Stomach smooth muscle (tissue), 2 donors: ENCODE measurements at regions not wholly inside any gene's neighbourhood (a gene's known extent, or its start where the extent isn't known, plus 50 kb on each side); places are given as distances from the start of the nearest gene placed in this dataset.

Source experiments
- H3K27ac ChIP-seq: one replicate; pipeline ENCODE4 v1.7.0; 2013; ENCODE audit warnings: mild to moderate bottlenecking, low read length, inconsistent platforms
- H3K27me3 ChIP-seq, 2 donors: one replicate each; pipeline ENCODE4 v1.7.0; 2013; ENCODE audit warnings: low read length in 2 of 2; ENCODE audit not compliant: insufficient read depth in 2 of 2, control insufficient read depth in 1 of 2
- H3K36me3 ChIP-seq, 2 donors: one replicate each; pipeline ENCODE4 v1.7.0; 2013; ENCODE audit warnings: low read length in 2 of 2; ENCODE audit not compliant: control insufficient read depth in 2 of 2, insufficient read depth in 2 of 2
- H3K4me1 ChIP-seq: one replicate; pipeline ENCODE4 v1.7.0; 2013; ENCODE audit warnings: low read length; ENCODE audit not compliant: control insufficient read depth, insufficient read depth
- H3K4me3 ChIP-seq, 2 donors: one replicate each; pipeline ENCODE4 v1.7.0; 2013; ENCODE audit warnings: low read length in 2 of 2
- H3K9ac ChIP-seq, 2 donors: one replicate each; pipeline ENCODE4 v1.7.0; 2013; ENCODE audit warnings: low read length in 2 of 2, mild to moderate bottlenecking in 1 of 2
- H3K9me3 ChIP-seq, 2 donors: one replicate each; pipeline ENCODE4 v1.7.0; 2013; ENCODE audit warnings: low read length in 2 of 2; ENCODE audit not compliant: control insufficient read depth in 2 of 2
- donor health status: healthy.
- donor health status: Pancreatic carcinoma.

- H3K9me3 ChIP-seq = no peaks in the 10 kb centered on the region
- no peak overlapping the region for H3K4me3 ChIP-seq
- H3K9ac ChIP-seq = no peak overlapping the region
- H3K36me3 ChIP-seq = no peaks in the 10 kb centered on the region
- H3K4me1 ChIP-seq = no peaks in the 10 kb centered on the region
- H3K27ac ChIP-seq = no peak overlapping the region
- peaks cover 0 to 7% of the 10 kb centered on the region in 2 donors for H3K27me3 ChIP-seq
These were observed 221.5 kb downstream of the IRF8 start for GRCh38 chr16:86120201-86121192.

GRCh38 chr16:86121374-86122010, 222.5 kb downstream of the IRF8 start:
- no peak overlapping the region for H3K27ac ChIP-seq
- H3K9ac ChIP-seq = no peak overlapping the region
- H3K4me3 ChIP-seq = no peak overlapping the region
- peaks cover 0 to 7% of the 10 kb centered on the region in 2 donors for H3K27me3 ChIP-seq
- H3K4me1 ChIP-seq = no peaks in the 10 kb centered on the region
- H3K36me3 ChIP-seq = no peaks in the 10 kb centered on the region
- H3K9me3 ChIP-seq = no peaks in the 10 kb centered on the region

- no peak overlapping the region for H3K27ac ChIP-seq
- no peaks in the 10 kb centered on the region for H3K4me1 ChIP-seq
- no peaks in the 10 kb centered on the region for H3K36me3 ChIP-seq
- H3K27me3 ChIP-seq = peaks cover 0 to 7% of the 10 kb centered on the region in 2 donors
- H3K4me3 ChIP-seq = no peak overlapping the region
- H3K9me3 ChIP-seq = no peaks in the 10 kb centered on the region
- H3K9ac ChIP-seq = no peak overlapping the region
These were observed 223.8 kb downstream of the IRF8 start for GRCh38 chr16:86122681-86123342.

- Histone ChIP-seq H3K9ac (no peak overlapping the region), H3K27ac (no peak overlapping the region), H3K27me3 (peaks cover 0 to under 1% of the 10 kb centered on the region in 2 donors), H3K36me3 (no peaks in the 10 kb centered on the region), H3K9me3 (no peaks in the 10 kb centered on the region), H3K4me1 (no peaks in the 10 kb centered on the region), H3K4me3 (no peak overlapping the region)
These were observed 225.4 kb downstream of the IRF8 start for GRCh38 chr16:86124321-86124720.

GRCh38 chr16:86126891-86127290, 227.9 kb downstream of the IRF8 start:
- no peak overlapping the region for H3K27ac ChIP-seq
- no peaks in the 10 kb centered on the region for H3K27me3 ChIP-seq
- no peaks in the 10 kb centered on the region for H3K4me1 ChIP-seq
- no peak overlapping the region for H3K4me3 ChIP-seq
- no peaks in the 10 kb centered on the region for H3K9me3 ChIP-seq
- no peak overlapping the region for H3K9ac ChIP-seq
- no peaks in the 10 kb centered on the region for H3K36me3 ChIP-seq

DNA sequence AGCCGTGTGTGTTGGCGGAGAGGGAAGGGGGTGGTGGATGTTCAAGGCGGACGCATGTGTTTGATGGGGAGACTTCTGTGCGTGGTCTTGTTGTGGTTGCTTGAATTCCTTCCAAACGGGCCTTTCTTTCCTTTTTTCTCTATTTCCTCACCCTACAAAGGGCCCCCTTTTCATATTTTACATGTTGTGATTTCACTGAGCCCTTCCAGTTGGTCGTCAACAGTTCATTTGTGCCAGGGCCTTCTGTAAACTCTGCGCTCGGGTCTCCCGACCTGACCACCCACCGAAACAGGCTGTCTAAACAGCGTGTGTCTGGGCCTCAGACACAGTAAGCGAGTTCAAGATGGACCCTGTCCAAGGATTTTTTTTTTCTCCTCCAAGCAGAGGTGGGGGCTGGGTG, 228.4 kb downstream of the IRF8 start:
- H3K27me3 ChIP-seq = no peaks in the 10 kb centered on the region
- H3K4me3 ChIP-seq = no peak overlapping the region
- H3K4me1 ChIP-seq = no peaks in the 10 kb centered on the region
- H3K9ac ChIP-seq = no peak overlapping the region
- H3K9me3 ChIP-seq = no peaks in the 10 kb centered on the region
- H3K27ac ChIP-seq = no peak overlapping the region
- no peaks in the 10 kb centered on the region for H3K36me3 ChIP-seq

GRCh38 chr16:86128246-86128645, 229.3 kb downstream of the IRF8 start:
- no peak overlapping the region for H3K9ac ChIP-seq
- H3K27me3 ChIP-seq = no peaks in the 10 kb centered on the region
- H3K4me1 ChIP-seq = no peaks in the 10 kb centered on the region
- no peaks in the 10 kb centered on the region for H3K9me3 ChIP-seq
- no peak overlapping the region for H3K27ac ChIP-seq
- no peak overlapping the region for H3K4me3 ChIP-seq
- H3K36me3 ChIP-seq = no peaks in the 10 kb centered on the region

- no peak overlapping the region for H3K9ac ChIP-seq
- no peak overlapping the region for H3K4me3 ChIP-seq
- no peaks in the 10 kb centered on the region for H3K4me1 ChIP-seq
- H3K36me3 ChIP-seq = no peaks in the 10 kb centered on the region
- H3K27ac ChIP-seq = no peak overlapping the region
- H3K9me3 ChIP-seq = no peaks in the 10 kb centered on the region
- H3K27me3 ChIP-seq = no peaks in the 10 kb centered on the region
These were observed 230.6 kb downstream of the IRF8 start for GRCh38 chr16:86129541-86129940.

DNA sequence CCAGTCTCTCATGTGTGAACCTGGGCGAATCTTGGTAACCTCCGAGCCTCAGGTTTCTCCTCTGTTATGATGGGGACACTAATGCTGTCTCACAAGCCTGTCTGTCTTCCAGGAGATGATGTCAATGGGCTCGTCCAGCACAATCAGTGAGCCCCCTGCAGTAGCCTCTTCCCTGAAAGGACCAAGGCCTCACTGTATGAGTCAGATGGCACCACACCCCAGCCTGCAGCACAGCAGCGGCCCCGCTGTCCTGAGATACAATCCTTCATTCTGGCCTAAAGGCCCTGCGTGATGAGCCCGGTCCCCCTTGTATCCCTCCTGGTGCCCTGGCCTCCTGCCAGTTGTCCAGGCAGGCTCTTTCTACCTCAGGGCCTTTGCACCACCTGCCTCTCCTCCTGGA, 234.4 kb downstream of the IRF8 start:
- Histone ChIP-seq H3K36me3 (no peaks in the 10 kb centered on the region), H3K27ac (no peak overlapping the region), H3K9ac (no peak overlapping the region), H3K27me3 (no peaks in the 10 kb centered on the region), H3K4me3 (no peak overlapping the region), H3K9me3 (no peaks in the 10 kb centered on the region), H3K4me1 (peaks cover 2% of the 10 kb centered on the region)

GRCh38 chr16:86133847-86134375, 234.9 kb downstream of the IRF8 start:
- no peak overlapping the region for H3K27ac ChIP-seq
- no peak overlapping the region for H3K4me3 ChIP-seq
- H3K9me3 ChIP-seq = no peaks in the 10 kb centered on the region
- H3K4me1 ChIP-seq = peaks cover 2% of the 10 kb centered on the region
- H3K9ac ChIP-seq = no peak overlapping the region
- no peaks in the 10 kb centered on the region for H3K27me3 ChIP-seq
- no peaks in the 10 kb centered on the region for H3K36me3 ChIP-seq
